ENCODE measurements at regions not wholly inside any gene's neighbourhood (a gene's known extent, or its start where the extent isn't known, plus 50 kb on each side); places are given as distances from the start of the nearest gene placed in this dataset.

GRCh38 chr5:26104175-26104574 is 934.2 kb downstream of the CDH9 start:
- TF ChIP-seq CTCF (IDR thresholded peaks at IDR 0.05) (no peak), POLR2A (IDR thresholded peaks at IDR 0.05) (no peak)
